OCI-LY3 (cell line): ENCODE measurements at regions not wholly inside any gene's neighbourhood (a gene's known extent, or its start where the extent isn't known, plus 50 kb on each side); places are given as distances from the start of the nearest gene placed in this dataset.

Experiments used
- H2AFZ ChIP-seq: fragments of 200-600, 300-600 bp; shearing (Covaris generic); 2 replicates; pipeline ENCODE4 v1.6.0; 2014; ENCODE audit warnings: antibody characterized with exemption, low read depth, low read length
- H3K27ac ChIP-seq: fragments of 200-600, 300-600 bp; sonication (generic); 2 replicates; pipeline ENCODE4 v1.5.1; 2014; ENCODE audit warnings: mild to moderate bottlenecking, low read length, moderate library complexity, mixed read lengths
- H3K27me3 ChIP-seq: fragments of 200-600, 300-600 bp; sonication (generic); 2 replicates; pipeline ENCODE4 v1.6.1; 2014; ENCODE audit warnings: low read depth, low read length, mixed read lengths
- H3K36me3 ChIP-seq: fragments of 200-600, 300-600 bp; sonication (generic); replicated peaks from 2 replicates; pipeline ENCODE3; 2014; ENCODE audit warnings: low read depth, low read length, mixed read lengths
- H3K4me1 ChIP-seq: fragments of 300-600, 200-600 bp; sonication (generic); 2 replicates; pipeline ENCODE4 v1.6.1; 2014; ENCODE audit warnings: low read length, mixed read lengths
- H3K4me2 ChIP-seq: fragments of 200-600, 300-600 bp; sonication (generic); 2 replicates; pipeline ENCODE4 v1.6.1; 2014; ENCODE audit warnings: low read length, mixed read lengths
- H3K4me3 ChIP-seq: fragments of 300-600, 200-600 bp; sonication (generic); 2 replicates; pipeline ENCODE4 v1.5.1; 2014; ENCODE audit warnings: antibody characterized with exemption, mild to moderate bottlenecking, low read length, moderate library complexity
- H3K79me2 ChIP-seq: fragments of 300-600, 200-600 bp; shearing (Covaris generic); 2 replicates; pipeline ENCODE4 v1.6.1; 2014; ENCODE audit warnings: mild to moderate bottlenecking, low read length, mixed read lengths
- H3K9ac ChIP-seq: fragments of 300-600, 200-600 bp; shearing (Covaris generic); 2 replicates; pipeline ENCODE4 v1.6.0; 2014; ENCODE audit warnings: mild to moderate bottlenecking, low read length, moderate library complexity
- H3K9me3 ChIP-seq: fragments of 200-600, 300-600 bp; shearing (Covaris generic); 2 replicates; pipeline ENCODE4 v1.6.1; 2014; ENCODE audit warnings: low read length, mixed read lengths; ENCODE audit not compliant: insufficient read depth
- H4K20me1 ChIP-seq: fragments of 200-600, 300-600 bp; sonication (generic); 2 replicates; pipeline ENCODE4 v1.6.1; 2016; ENCODE audit warnings: low read length, mixed read lengths; ENCODE audit not compliant: insufficient read depth
- EZH2phosphoT487 ChIP-seq: fragments of 200-600 bp; shearing (Covaris generic); IDR thresholded peaks from 2 replicates; pipeline ENCODE4 v1.6.1; 2018; ENCODE audit warnings: antibody characterized with exemption, mixed run types, low read depth
- TF ChIP-seq, protein P1 (sequence below): fragments of 200-600, 300-600 bp; sonication (generic); IDR thresholded peaks from 2 replicates; pipeline ENCODE4 v1.5.1; 2014; ENCODE audit warnings: antibody characterized with exemption, low read length, low read depth

- Histone ChIP-seq H2AFZ (no peak overlapping the region), H4K20me1 (no peaks in the 10 kb centered on the region), H3K27ac (no peak overlapping the region), H3K9me3 (peaks cover 11% of the 10 kb centered on the region), H3K79me2 (no peaks in the 10 kb centered on the region), H3K4me3 (no peak overlapping the region), H3K27me3 (no peaks in the 10 kb centered on the region), H3K36me3 (peaks cover 7% of the 10 kb centered on the region), H3K9ac (no peak overlapping the region), H3K4me2 (no peak overlapping the region), H3K4me1 (no peaks in the 10 kb centered on the region)
- TF ChIP-seq, protein P1, sequence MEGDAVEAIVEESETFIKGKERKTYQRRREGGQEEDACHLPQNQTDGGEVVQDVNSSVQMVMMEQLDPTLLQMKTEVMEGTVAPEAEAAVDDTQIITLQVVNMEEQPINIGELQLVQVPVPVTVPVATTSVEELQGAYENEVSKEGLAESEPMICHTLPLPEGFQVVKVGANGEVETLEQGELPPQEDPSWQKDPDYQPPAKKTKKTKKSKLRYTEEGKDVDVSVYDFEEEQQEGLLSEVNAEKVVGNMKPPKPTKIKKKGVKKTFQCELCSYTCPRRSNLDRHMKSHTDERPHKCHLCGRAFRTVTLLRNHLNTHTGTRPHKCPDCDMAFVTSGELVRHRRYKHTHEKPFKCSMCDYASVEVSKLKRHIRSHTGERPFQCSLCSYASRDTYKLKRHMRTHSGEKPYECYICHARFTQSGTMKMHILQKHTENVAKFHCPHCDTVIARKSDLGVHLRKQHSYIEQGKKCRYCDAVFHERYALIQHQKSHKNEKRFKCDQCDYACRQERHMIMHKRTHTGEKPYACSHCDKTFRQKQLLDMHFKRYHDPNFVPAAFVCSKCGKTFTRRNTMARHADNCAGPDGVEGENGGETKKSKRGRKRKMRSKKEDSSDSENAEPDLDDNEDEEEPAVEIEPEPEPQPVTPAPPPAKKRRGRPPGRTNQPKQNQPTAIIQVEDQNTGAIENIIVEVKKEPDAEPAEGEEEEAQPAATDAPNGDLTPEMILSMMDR: no peak
- TF ChIP-seq EZH2phosphoT487: no peak
Observed at GRCh38 chr2:138418453-138418852, 83.1 kb upstream of the SPOPL start.

DNA sequence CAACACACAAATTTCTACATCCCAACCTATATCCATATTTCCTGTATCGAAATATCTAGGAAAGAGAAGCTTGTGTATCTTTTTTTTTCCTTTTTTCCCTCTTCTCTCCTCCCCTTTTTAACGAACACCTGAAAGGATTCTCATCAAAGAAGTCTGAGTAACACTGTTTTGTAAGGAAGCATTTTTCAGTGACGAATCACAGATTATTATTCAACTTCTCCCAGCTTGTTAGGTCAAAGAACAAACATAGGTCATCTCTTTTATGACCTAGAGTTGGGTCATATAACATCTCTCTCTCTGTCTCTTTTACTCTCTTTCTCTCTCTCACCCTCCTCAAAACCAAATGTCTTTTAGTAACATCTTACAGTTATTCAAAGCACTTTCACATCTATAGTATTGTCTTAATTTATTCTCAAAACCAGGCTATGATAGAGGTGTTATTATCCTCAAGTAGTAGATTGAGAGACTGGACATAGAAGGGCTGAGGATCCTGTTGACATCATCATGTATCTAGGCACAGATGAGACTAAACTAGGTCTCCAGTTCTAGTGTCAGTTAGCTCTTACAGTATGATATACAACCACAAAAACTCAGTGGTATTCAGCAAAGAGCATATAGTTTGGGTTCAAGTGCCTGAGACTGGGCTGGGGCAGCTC lies 80.1 kb upstream of the SPOPL start:
- no peaks in the 10 kb centered on the region for H3K79me2 ChIP-seq
- no peak overlapping the region for H3K4me2 ChIP-seq
- no peak overlapping the region for H3K4me3 ChIP-seq
- H3K9me3 ChIP-seq: no peaks in the 10 kb centered on the region
- TF ChIP-seq, protein P1: no peak
- TF ChIP-seq EZH2phosphoT487: no peak
- no peaks in the 10 kb centered on the region for H3K4me1 ChIP-seq
- no peak overlapping the region for H3K27ac ChIP-seq
- H3K36me3 ChIP-seq: no peaks in the 10 kb centered on the region
- H3K27me3 ChIP-seq: no peaks in the 10 kb centered on the region
- no peak overlapping the region for H3K9ac ChIP-seq
- no peaks in the 10 kb centered on the region for H4K20me1 ChIP-seq
- no peak overlapping the region for H2AFZ ChIP-seq

- H2AFZ ChIP-seq: no peak overlapping the region
- no peaks in the 10 kb centered on the region for H3K36me3 ChIP-seq
- H3K9me3 ChIP-seq: no peaks in the 10 kb centered on the region; the same call in 1 of the 2 replicates
- H3K4me3 ChIP-seq: no peak overlapping the region
- no peaks in the 10 kb centered on the region for H3K27me3 ChIP-seq
- H3K27ac ChIP-seq: no peak overlapping the region
- no peak overlapping the region for H3K9ac ChIP-seq
- H3K79me2 ChIP-seq: no peaks in the 10 kb centered on the region
- TF ChIP-seq EZH2phosphoT487: no peak
- TF ChIP-seq, protein P1: no peak
- H3K4me1 ChIP-seq: no peaks in the 10 kb centered on the region
- H4K20me1 ChIP-seq: no peaks in the 10 kb centered on the region
- H3K4me2 ChIP-seq: no peak overlapping the region
Observed at GRCh38 chr2:138421971-138422335, 79.6 kb upstream of the SPOPL start.

GRCh38 chr2:138423198-138423597 lies 78.4 kb upstream of the SPOPL start:
- Histone ChIP-seq H2AFZ (no peak overlapping the region), H3K27ac (no peak overlapping the region), H3K4me2 (no peak overlapping the region), H3K79me2 (no peaks in the 10 kb centered on the region), H3K4me1 (no peaks in the 10 kb centered on the region), H3K4me3 (no peak overlapping the region), H3K9ac (no peak overlapping the region), H4K20me1 (no peaks in the 10 kb centered on the region), H3K27me3 (no peaks in the 10 kb centered on the region), H3K36me3 (no peaks in the 10 kb centered on the region), H3K9me3 (no peaks in the 10 kb centered on the region; the same call in 1 of the 2 replicates)
- no peak for TF ChIP-seq EZH2phosphoT487
- TF ChIP-seq, protein P1: no peak
